D721Med (cell line): ENCODE measurements at regions not wholly inside any gene's neighbourhood (a gene's known extent, or its start where the extent isn't known, plus 50 kb on each side); places are given as distances from the start of the nearest gene placed in this dataset.
"Not testable (repeated sequence)": the region's sequence is repeated elsewhere in the genome, so short reads cannot be mapped to it uniquely, and the experiment has no call there.

ENCODE experiments used
- DNase-seq: peaks from one replicate; pipeline ENCODE4 v3.0.0; 2011; ENCODE audit warnings: low spot score; ENCODE audit not compliant: insufficient read length
- FAIRE-seq: peaks from 2 replicates; lab custom pipeline; 2011; peaks lifted over from hg19 to GRCh38; lab: Jason Lieb, UNC
- CTCF ChIP-seq: IDR thresholded peaks from 2 replicates; pipeline ENCODE4 v1.5.1; 2012; ENCODE audit warnings: mild to moderate bottlenecking, control low read depth; ENCODE audit not compliant: insufficient read depth; ENCODE audit errors: missing control alignments

GRCh38 chr12:37666069-37666781 is 650.3 kb upstream of the ALG10B start:
- FAIRE-seq (no peak), DNase-seq (no peak)
- TF ChIP-seq CTCF, result no peak

GRCh38 chr12:37668557-37668956 is 648.0 kb upstream of the ALG10B start:
- FAIRE-seq, DNase-seq: not testable (repeated sequence)

- no peak for DNase-seq
- FAIRE-seq, result no peak
- TF ChIP-seq CTCF, result peak; percentile 16
Measured at GRCh38 chr12:37672655-37673260, 643.8 kb upstream of the ALG10B start.

GRCh38 chr12:37720846-37721245 is 595.7 kb upstream of the ALG10B start:
- DNase-seq, result no peak
- TF ChIP-seq CTCF, result no peak
- FAIRE-seq, result no peak

- no peak for TF ChIP-seq CTCF
- FAIRE-seq (no peak), DNase-seq (no peak)
Measured at GRCh38 chr12:37733856-37734255, 582.7 kb upstream of the ALG10B start.
